HG03354 (cell line): ENCODE measurements at regions not wholly inside any gene's neighbourhood (a gene's known extent, or its start where the extent isn't known, plus 50 kb on each side); places are given as distances from the start of the nearest gene placed in this dataset.
"Not testable (repeated sequence)": the region's sequence is repeated elsewhere in the genome, so short reads cannot be mapped to it uniquely, and the experiment has no call there.

ENCODE experiments used
- ATAC-seq: cut with Tn5 transposase; IDR thresholded peaks from one replicate; pipeline ENCODE4 v1.9.1; 2021; ENCODE audit warnings: mild to moderate bottlenecking; ENCODE audit not compliant: unreplicated experiment, poor library complexity, severe bottlenecking

GRCh38 chr9:42419652-42420051 lies 236.2 kb downstream of the SPATA31A6 start:
- not testable (repeated sequence) for ATAC-seq

- peak; percentile 82 for ATAC-seq
These were observed 236.9 kb downstream of the SPATA31A6 start for GRCh38 chr9:42420324-42420723.

GRCh38 chr9:42421630-42422029 lies 238.2 kb downstream of the SPATA31A6 start:
- ATAC-seq = not testable (repeated sequence)

- peak; percentile 59 for ATAC-seq
These were observed 247.5 kb downstream of the SPATA31A6 start for GRCh38 chr9:42430674-42431615.

GRCh38 chr9:42431616-42432010 lies 248.2 kb downstream of the SPATA31A6 start:
- not testable (repeated sequence) for ATAC-seq

GRCh38 chr9:42434844-42435714 lies 251.6 kb downstream of the SPATA31A6 start:
- ATAC-seq = not testable (repeated sequence)

GRCh38 chr9:42435715-42436342 lies 252.4 kb downstream of the SPATA31A6 start:
- ATAC-seq = not testable (repeated sequence)

- ATAC-seq = not testable (repeated sequence)
These were observed 253.7 kb downstream of the SPATA31A6 start for GRCh38 chr9:42437057-42437759.

GRCh38 chr9:42442680-42443079 lies 259.2 kb downstream of the SPATA31A6 start:
- ATAC-seq = not testable (repeated sequence)

- peak; percentile 87 for ATAC-seq
These were observed 260.0 kb downstream of the SPATA31A6 start for GRCh38 chr9:42443414-42443813.

- ATAC-seq = not testable (repeated sequence)
These were observed 278.0 kb downstream of the SPATA31A6 start for GRCh38 chr9:42461436-42461835.

- ATAC-seq = not testable (repeated sequence)
These were observed 278.4 kb downstream of the SPATA31A6 start for GRCh38 chr9:42461863-42462262.

GRCh38 chr9:42463981-42464380 lies 280.5 kb downstream of the SPATA31A6 start:
- ATAC-seq = not testable (repeated sequence)

GRCh38 chr9:42470577-42470976 lies 287.1 kb downstream of the SPATA31A6 start:
- ATAC-seq = not testable (repeated sequence)

- ATAC-seq = not testable (repeated sequence)
These were observed 307.5 kb downstream of the SPATA31A6 start for GRCh38 chr9:42490989-42491388.

GRCh38 chr9:42502620-42503264 lies 319.3 kb downstream of the SPATA31A6 start:
- ATAC-seq = not testable (repeated sequence)

- not testable (repeated sequence) for ATAC-seq
These were observed 324.7 kb downstream of the SPATA31A6 start for GRCh38 chr9:42508111-42508510.

- ATAC-seq = not testable (repeated sequence)
These were observed 330.1 kb downstream of the SPATA31A6 start for GRCh38 chr9:42513535-42513934.
